GM21367 (cell line): ENCODE measurements at regions not wholly inside any gene's neighbourhood (a gene's known extent, or its start where the extent isn't known, plus 50 kb on each side); places are given as distances from the start of the nearest gene placed in this dataset.

Source experiments
- ATAC-seq: cut with Tn5 transposase; IDR thresholded peaks from one replicate; pipeline ENCODE4 v1.9.1; 2021; ENCODE audit not compliant: unreplicated experiment

GRCh38 chr1:25082216-25082899 lies 149.9 kb downstream of the SYF2 start:
- ATAC-seq, result no peak

DNA sequence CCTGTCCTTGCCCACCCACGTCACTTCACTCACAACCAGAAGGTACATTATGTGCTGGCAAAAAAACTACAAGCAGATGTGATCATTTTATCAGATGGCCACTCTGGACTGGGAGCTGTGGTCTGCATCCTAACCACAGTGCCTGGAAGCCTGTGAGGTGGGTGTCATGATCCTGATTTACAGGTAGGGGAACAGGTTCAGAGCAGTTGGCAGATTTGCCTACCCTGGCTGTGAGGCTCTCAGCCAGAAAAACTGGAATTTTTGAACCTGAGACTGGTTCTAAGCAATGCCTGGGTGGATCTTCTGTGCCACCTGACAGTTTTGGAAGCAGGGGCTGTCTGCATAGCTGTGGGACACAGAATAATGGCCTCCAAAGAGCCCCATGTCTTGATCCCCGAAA lies 150.8 kb downstream of the SYF2 start:
- no peak for ATAC-seq

DNA sequence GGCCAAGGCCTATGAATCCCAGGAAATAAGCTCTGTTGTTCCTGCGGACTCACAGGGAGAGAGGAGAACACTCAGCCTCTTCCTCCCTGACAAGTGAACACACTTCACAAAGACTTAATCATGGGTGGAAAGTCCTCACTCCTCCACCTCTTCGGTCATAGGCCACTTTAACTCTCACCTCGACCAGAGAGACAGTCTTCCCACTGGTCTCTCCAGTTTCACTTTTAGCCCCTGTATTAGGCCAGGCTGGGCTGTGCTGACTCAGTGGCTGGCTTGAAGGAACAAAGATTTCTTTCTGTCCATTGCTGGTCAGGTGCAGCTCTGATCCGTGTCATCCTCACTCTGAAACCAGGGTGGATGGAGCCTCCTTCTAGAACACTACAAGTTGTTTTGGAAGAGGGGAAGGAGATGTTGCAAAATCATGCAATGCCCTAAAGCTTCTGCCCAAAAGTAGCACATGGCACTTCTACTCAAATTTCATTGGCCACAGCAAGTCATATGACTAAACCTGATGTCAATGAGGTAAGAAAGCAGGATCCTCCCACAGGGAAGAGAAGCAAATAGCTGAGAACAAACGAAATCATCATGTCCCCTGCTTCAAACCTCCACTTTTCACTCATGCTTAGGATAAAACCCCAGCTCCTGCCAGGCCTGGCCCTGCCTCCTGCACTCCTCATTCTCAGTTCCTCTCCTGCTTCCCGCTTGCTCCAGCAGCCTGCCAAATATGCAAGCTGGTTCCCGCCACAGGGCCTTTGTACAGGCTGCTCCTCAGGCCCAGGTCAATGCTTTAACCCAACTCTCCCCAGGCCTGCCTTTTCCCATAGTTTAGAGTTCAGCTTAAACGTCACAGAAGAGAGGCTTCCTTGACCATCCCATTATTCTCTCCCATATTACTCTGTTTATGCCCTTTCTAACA lies 150.5 kb upstream of the RUNX3 start:
- ATAC-seq, result no peak

GRCh38 chr1:25079048-25079447 lies 149.0 kb upstream of the RUNX3 start:
- ATAC-seq, result no peak

DNA sequence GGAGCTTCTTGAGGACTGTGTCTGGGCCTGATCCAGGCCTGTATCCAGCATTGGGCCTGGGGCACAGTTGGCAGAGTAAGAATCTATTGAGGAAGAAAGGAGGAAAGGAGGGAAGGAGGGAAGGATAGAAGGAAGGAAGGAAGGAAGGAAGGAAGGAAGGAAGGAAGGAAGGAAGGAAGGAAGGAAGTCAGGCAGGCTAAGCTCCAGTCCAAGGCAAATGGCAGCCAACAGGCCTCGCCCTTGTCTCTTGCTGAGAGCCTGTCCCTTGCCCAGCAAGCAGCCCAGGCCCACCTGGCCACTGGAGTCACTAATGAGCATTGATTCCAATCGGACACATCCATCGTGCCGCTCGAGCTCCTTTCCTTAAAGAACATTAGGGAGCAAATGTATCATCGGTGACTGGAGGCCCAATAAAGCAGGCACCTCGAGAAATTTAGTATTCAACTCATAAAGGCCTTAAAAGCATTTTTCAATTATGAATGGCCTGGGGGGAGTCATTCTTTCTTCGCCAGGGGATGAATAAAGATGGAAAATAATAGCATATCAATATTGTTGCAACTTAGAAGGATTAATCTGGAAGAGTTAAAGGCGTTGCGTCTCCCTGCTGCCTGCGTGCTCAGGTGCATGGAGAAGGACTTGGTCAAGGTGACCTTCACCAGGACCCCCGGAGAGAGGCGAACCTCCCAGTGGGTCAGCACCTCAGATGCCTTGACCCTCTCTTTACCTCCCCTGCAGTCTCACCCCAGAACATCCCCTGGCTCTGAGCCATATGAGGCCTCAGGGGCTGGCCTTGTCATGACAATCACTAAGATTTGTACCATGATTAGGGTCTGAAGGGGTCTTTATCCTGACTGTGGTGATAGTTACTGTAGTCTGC lies 144.5 kb upstream of the RUNX3 start:
- no peak for ATAC-seq

GRCh38 chr1:25073640-25074270 lies 143.7 kb upstream of the RUNX3 start:
- no peak for ATAC-seq

DNA sequence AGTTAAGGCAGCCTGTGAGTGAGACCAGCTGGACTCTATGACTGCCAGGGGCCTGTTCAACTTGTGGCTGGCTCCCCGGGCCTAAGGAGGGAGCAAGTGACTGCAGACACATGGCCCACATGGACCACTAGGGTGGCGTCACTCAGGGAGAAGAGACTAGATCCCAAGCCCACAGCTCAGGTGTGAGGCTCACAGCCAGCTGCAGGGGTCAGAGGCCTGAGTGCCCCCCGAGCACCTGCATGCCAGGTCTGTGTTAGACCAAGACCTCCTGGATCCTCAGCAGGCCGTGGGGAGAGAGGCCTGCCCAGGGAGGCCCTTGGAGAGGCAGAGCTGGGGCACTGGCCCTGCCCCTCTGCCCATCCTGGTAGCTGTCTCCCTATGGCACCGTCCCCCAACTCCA lies 142.4 kb upstream of the RUNX3 start:
- ATAC-seq, result no peak

- ATAC-seq, result no peak
Measured at GRCh38 chr1:25068829-25069228, 138.8 kb upstream of the RUNX3 start.

GRCh38 chr1:25068316-25068715 lies 138.2 kb upstream of the RUNX3 start:
- no peak for ATAC-seq

GRCh38 chr1:25067518-25068251 lies 137.6 kb upstream of the RUNX3 start:
- ATAC-seq, result no peak

GRCh38 chr1:25066731-25067517 lies 136.8 kb upstream of the RUNX3 start:
- ATAC-seq, result no peak

DNA sequence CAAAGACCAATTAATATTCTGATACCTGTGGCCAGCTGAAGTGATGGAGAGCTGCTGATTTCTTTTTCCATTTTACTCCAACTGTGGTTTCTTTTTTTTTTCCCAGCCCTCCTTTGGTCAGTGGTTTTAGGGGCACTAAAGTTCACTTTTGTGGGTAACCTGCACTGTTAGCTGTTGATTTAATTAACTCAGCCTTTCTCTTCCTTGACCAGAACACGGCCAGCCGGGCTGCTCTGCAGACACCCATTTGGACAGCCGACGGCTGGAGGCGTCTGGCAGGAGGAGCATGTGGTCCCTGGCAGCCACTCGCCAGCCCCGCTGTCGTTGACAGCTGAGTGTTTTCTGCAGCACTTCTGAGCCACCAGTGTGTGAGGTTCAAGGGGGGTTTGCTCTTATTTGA lies 136.2 kb upstream of the RUNX3 start:
- no peak for ATAC-seq

DNA sequence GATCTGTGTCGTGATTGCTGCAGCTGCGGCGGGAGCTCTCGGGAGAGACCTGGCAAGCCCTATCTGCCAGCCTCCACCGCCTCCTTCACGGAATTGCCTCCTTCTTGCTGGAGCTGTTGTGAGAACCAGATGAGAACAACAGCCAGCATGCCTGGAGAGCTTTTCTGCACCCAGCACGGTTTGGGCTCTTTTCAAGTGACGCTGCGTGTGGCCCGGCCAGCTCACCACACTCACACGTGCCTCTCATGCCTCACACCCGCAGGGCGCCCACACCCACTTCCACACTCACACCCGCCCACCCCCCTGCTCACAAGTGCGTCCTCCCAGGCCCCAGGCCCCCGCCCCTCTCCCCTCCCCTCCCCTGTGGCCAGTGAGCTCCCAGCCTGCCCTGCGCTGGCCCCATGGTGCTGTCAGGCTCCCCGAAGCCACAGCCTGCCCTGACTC lies 135.7 kb upstream of the RUNX3 start:
- ATAC-seq, result no peak

GRCh38 chr1:25065321-25065721 lies 135.2 kb upstream of the RUNX3 start:
- ATAC-seq, result no peak

GRCh38 chr1:25064465-25065240 lies 134.6 kb upstream of the RUNX3 start:
- no peak for ATAC-seq

GRCh38 chr1:25063591-25064416 lies 133.7 kb upstream of the RUNX3 start:
- ATAC-seq, result no peak

DNA sequence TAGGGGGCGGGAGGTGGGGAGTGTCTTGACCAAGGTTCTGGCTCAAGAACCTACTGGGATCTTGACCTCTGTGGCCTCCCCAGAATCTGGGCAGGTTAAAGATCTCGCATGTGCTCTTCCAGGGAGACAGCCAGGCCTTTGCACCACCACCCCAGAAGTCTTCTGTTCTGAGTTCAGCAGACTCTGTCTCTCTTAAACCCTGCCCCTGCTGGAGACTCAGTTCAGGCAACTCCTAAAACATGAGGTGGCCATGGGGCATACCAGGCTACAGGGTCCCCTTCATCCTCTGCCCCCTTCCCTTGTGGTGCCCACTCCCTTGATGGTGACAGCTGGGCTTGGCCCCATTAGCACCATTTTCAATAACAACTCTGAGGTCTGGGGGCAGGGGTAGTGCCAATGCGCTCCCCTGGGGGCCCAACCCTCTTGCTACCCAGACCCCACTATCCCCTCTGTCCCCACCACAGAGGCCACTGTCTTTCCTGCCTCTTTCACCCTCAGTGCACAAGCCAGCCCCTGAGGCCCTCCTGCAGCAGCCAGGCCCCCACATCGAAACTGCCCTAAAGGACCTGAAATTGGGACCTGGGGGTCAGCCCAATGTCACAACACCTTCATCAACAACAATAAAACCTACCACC lies 132.7 kb upstream of the RUNX3 start:
- ATAC-seq, result no peak
